ENCODE measurements at regions not wholly inside any gene's neighbourhood (a gene's known extent, or its start where the extent isn't known, plus 50 kb on each side); places are given as distances from the start of the nearest gene placed in this dataset.

- TF ChIP-seq, protein P1, sequence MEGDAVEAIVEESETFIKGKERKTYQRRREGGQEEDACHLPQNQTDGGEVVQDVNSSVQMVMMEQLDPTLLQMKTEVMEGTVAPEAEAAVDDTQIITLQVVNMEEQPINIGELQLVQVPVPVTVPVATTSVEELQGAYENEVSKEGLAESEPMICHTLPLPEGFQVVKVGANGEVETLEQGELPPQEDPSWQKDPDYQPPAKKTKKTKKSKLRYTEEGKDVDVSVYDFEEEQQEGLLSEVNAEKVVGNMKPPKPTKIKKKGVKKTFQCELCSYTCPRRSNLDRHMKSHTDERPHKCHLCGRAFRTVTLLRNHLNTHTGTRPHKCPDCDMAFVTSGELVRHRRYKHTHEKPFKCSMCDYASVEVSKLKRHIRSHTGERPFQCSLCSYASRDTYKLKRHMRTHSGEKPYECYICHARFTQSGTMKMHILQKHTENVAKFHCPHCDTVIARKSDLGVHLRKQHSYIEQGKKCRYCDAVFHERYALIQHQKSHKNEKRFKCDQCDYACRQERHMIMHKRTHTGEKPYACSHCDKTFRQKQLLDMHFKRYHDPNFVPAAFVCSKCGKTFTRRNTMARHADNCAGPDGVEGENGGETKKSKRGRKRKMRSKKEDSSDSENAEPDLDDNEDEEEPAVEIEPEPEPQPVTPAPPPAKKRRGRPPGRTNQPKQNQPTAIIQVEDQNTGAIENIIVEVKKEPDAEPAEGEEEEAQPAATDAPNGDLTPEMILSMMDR (IDR thresholded peaks at IDR 0.05), result no peak
- TF ChIP-seq POLR2A (IDR thresholded peaks at IDR 0.05), result no peak
Measured at GRCh38 chr5:84480873-84481637, 96.4 kb upstream of the EDIL3 start.
